ENCODE measurements at regions not wholly inside any gene's neighbourhood (a gene's known extent, or its start where the extent isn't known, plus 50 kb on each side); places are given as distances from the start of the nearest gene placed in this dataset.
A peak's percentile ranks its signal among the peaks of the same experiment; 100 is the strongest.
"Not testable (repeated sequence)": the region's sequence is repeated elsewhere in the genome, so short reads cannot be mapped to it uniquely, and the experiment has no call there.

DNA sequence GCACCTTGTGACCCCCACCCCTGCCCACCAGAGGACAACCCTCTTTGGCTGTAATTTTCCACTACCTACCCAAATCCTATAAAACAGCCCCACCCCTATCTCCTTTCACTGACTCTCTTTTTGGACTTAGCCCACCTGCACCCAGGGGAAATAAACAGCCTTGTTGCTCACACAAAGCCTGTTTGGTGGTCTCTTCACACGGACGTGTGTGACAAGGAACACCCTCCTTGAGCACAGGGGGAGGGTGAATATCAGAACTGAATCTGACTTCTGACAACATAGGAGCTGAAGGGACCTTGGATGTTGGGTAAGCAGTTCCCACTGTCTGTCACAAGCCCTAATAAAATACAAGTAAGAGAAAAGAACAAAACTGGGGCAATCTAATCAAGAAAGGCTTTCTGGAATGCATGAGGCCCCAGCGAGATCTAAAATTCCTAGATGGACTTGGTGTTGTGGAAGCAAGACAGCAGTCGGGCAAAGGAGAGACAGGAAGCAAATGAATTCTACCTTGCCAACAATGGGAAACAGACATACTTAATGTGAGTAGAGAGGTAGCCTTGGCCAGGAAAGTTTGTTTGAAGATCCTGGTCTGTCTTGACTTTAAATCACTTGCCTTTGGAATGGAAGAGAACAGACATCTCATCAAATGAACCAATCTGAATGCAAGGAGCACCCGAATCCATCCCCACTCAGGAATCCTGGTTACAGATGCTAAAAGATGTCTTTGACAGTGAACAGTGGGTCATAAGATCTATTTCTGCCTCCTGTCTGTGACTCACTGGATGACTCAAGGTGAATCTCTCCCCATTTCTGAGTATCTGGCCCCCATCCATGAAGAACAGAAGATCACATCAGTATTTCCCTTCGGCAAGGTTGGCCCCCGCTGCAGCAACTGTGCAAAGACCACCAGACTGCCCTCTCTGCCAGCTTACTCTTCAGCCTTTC, 53.3 kb downstream of the OLFML3 start:
- H3K4me1 ChIP-seq (ENCODE audit: insufficient read depth, low read length): peaks cover 25% of the 10 kb centered on the region
- no peaks in the 10 kb centered on the region for H3K36me3 ChIP-seq (ENCODE audit: insufficient read depth, low read length)
- no peaks in the 10 kb centered on the region for H3K9me3 ChIP-seq (ENCODE audit: control insufficient read depth, insufficient read depth, low read length)
- peak overlapping the region; percentile 83 for H3K9ac ChIP-seq (ENCODE audit: low read depth, low read length)

DNA sequence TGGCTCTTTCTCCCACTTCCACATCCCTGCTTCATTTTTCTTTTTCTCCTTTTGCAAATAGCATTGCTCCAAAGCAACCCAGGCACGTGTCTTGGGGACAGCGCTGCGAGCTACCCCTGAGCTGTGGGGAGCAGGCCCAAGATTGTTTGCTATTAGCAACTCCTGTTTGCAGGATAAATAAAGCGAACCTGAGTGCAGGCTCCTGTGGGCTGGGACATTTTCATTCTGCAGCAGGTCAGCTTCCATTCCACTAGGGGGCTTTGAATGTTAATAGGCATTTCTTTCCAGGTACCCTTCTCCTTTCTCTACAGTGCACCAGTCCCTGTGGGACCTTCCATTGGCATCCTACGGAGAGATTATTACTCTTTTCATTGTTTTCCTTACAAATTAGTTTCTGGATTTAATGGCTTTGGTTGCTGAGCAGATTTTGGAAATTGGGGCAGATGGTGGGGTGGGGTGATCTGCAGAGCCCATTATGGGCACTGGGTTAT, 54.0 kb downstream of the OLFML3 start:
- Histone ChIP-seq H3K9me3 (ENCODE audit: control insufficient read depth, insufficient read depth, low read length) (no peaks in the 10 kb centered on the region), H3K36me3 (ENCODE audit: insufficient read depth, low read length) (no peaks in the 10 kb centered on the region), H3K4me1 (ENCODE audit: insufficient read depth, low read length) (peaks cover 30% of the 10 kb centered on the region), H3K9ac (ENCODE audit: low read depth, low read length) (peak overlapping the region; percentile 83)

DNA sequence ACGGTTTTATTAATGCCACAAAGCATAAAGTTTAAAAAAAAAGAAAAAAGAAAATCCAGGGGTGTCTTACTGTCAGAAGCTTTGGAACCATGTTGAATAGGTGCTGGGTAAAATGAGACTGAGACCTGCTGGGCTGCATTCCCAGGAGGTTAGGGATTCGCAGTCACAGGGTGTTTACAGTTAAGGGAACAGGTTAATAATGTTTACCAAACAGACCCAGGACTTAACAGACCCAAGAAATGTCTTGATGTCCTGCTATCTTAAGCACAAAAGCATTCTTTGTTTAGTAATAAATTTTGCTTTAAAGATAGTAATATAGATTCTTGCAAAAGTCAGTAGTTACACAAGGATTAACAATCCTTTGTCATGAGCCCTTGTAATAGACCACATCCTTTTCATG, 54.7 kb downstream of the OLFML3 start:
- Histone ChIP-seq H3K36me3 (ENCODE audit: insufficient read depth, low read length) (no peaks in the 10 kb centered on the region), H3K9ac (ENCODE audit: low read depth, low read length) (peak overlapping the region; percentile 83), H3K4me1 (ENCODE audit: insufficient read depth, low read length) (peaks cover 36% of the 10 kb centered on the region), H3K9me3 (ENCODE audit: control insufficient read depth, insufficient read depth, low read length) (no peaks in the 10 kb centered on the region)

DNA sequence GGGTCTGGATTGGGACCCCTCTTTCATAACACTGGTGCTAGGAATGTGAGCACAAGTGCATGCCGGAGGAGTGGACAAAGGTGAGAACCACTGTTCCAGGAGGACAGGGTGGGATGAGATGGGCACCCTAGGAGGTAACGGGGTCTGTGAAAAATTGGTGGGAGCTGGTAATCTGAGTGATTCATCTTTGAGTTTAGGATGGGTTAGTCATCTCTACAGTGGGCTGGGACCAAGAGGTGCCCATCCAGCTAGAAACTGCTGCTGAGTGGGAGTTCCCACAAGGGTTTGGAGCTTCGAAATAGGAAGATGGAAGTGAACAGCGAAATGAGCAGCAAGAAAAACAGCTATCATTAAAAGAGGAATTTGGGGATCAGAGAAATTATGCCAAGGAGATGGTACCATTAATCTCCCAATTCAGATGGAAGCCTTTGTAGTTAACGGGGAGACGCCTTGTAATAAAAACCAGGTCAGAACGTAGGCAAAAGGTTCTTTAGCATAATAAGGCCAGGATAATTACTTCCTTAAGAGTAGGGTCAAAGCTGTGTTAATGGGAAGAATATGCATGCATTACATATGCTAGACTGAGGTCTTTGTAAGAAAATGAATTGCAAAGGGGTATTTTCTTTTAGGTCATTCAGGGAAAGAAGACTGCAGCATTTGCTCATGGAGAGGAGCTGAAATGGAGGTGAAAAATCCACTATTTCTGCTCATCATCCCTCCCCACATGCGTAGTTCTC, 55.5 kb downstream of the OLFML3 start:
- Histone ChIP-seq H3K36me3 (ENCODE audit: insufficient read depth, low read length) (no peaks in the 10 kb centered on the region), H3K9ac (ENCODE audit: low read depth, low read length) (peak overlapping the region; percentile 83), H3K9me3 (ENCODE audit: control insufficient read depth, insufficient read depth, low read length) (no peaks in the 10 kb centered on the region), H3K4me1 (ENCODE audit: insufficient read depth, low read length) (peaks cover 39% of the 10 kb centered on the region)

DNA sequence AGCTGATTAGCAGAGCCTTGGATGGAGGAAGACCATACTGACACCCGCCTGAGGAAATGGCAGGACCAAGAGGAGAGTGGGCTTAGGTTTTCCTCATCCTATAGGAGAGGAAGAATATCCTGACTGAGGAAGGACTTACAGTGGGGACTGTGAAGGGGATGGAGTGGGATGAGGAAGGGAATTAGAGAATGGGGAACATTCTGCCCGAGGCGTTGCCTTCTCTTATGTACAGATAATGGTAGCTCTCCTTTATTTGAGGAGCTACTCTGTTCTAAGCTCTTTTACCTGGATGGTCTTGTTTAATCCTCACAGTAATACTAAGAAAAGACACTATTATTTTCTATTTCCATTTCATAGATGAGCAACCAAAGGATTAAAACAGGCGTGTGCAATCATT, 56.0 kb downstream of the OLFML3 start:
- Histone ChIP-seq H3K4me1 (ENCODE audit: insufficient read depth, low read length) (peaks cover 45% of the 10 kb centered on the region), H3K9ac (ENCODE audit: low read depth, low read length) (peak overlapping the region; percentile 83), H3K9me3 (ENCODE audit: control insufficient read depth, insufficient read depth, low read length) (no peaks in the 10 kb centered on the region), H3K36me3 (ENCODE audit: insufficient read depth, low read length) (no peaks in the 10 kb centered on the region)

DNA sequence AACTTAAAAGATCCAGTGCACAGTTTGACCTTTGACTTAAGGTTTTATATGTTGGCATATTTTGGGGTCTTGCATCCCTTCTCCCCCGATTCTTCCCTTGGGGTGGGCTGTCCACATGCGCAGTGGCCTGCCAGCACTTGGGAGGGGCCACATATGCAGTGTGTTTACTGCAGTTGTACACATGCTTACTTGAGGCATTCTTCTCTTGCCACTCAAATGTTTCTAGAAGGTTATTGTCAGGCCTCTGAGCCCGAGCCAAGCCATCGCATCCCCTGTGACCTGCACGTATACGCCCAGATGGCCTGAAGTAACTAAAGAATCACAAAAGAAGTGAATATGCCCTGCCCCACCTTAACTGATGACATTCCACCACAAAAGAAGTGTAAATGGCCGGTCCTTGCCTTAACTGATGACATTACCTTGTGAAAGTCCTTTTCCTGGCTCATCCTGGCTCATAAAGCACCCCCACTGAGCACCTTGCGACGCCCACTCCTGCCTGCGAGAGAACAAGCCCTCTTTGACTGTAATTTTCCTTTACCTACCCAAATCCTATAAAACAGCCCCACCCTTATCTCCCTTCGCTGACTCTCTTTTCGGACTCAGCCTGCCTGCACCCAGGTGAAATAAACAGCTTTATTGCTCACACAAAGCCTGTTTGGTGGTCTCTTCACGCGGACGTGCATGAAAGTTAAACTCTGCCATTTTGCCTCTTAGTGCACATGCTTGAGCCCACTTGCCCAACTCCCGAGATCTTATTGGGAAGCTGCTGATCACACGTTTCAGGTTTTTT, 57.8 kb downstream of the OLFML3 start:
- H3K36me3 ChIP-seq (ENCODE audit: insufficient read depth, low read length); H3K9me3 ChIP-seq (ENCODE audit: control insufficient read depth, insufficient read depth, low read length): not testable (repeated sequence)
- Histone ChIP-seq H3K4me1 (ENCODE audit: insufficient read depth, low read length) (peaks cover 49% of the 10 kb centered on the region), H3K9ac (ENCODE audit: low read depth, low read length) (peak overlapping the region; percentile 24)

DNA sequence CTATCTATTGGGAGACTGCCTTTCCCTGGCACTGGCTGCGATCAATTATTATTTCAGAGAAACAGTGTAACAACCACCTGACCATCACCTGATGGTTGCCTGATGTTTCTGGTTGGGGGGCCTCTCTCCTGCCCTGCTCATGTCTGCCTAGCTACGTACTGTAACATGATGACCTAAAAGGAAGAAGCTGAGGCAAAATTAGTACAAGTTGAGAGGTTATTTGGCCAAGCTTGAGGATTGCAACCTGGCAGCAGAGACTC, 58.3 kb downstream of the OLFML3 start:
- Histone ChIP-seq H3K9ac (ENCODE audit: low read depth, low read length) (peak overlapping the region; percentile 24), H3K4me1 (ENCODE audit: insufficient read depth, low read length) (peaks cover 49% of the 10 kb centered on the region), H3K9me3 (ENCODE audit: control insufficient read depth, insufficient read depth, low read length) (no peaks in the 10 kb centered on the region), H3K36me3 (ENCODE audit: insufficient read depth, low read length) (no peaks in the 10 kb centered on the region)

DNA sequence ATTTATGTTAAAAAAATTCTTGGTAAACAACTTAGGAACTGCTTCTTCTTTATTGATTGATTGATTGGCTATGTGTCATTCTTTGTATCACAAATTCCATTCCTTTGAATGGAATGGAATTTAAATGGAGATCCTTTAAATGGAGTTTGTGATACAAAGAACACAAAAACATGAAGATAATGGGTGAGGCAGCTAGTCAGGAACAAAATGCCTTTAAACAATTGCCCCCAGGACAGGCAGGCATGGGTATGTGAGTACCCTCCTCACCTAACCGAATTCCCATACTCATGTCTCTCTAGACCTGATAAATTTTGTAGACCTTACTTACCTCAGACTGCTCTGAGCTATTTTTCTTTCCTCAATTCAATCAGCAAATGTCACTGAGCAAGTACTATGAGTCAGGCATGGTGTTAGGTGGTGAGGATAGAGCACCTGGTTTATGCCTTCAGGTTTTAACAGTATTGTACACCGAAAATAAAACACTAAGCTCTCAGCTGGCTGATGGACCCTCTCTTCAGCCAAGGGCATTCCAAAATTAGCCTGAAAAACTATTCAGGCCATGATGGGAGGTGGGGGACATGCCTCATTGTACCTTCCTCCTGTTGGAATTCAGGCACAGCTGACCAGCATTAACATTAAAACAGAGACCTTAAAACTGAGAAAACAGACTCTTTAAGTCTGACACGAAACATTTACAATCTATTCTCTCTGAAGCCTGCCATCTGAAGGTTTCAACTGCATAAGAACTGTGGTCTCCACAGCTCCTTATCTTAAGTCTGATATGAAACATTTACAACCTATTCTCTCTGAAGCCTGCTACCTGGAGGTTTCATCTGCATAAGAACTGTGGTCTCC, 58.9 kb downstream of the OLFML3 start:
- Histone ChIP-seq H3K9me3 (ENCODE audit: control insufficient read depth, insufficient read depth, low read length) (no peaks in the 10 kb centered on the region), H3K36me3 (ENCODE audit: insufficient read depth, low read length) (no peaks in the 10 kb centered on the region), H3K4me1 (ENCODE audit: insufficient read depth, low read length) (peaks cover 49% of the 10 kb centered on the region), H3K9ac (ENCODE audit: low read depth, low read length) (peak overlapping the region; percentile 0; the same call in 1 of the 2 replicates)
